Liver (tissue), 8 donors: ENCODE measurements at regions not wholly inside any gene's neighbourhood (a gene's known extent, or its start where the extent isn't known, plus 50 kb on each side); places are given as distances from the start of the nearest gene placed in this dataset.

ENCODE experiments used
- DNase-seq: peaks from one replicate; pipeline ENCODE4 v3.0.0-alpha.2; 2017; ENCODE audit warnings: low spot score
- H3K27ac ChIP-seq, 2 donors: one replicate each; pipeline ENCODE4 v1.7.0; 2013; ENCODE audit warnings: inconsistent platforms in 2 of 2, low read length in 2 of 2, control low read depth in 1 of 2, low read depth in 1 of 2, mild to moderate bottlenecking in 1 of 2
- H3K27me3 ChIP-seq, 4 donors: one replicate each; pipeline versions ENCODE4 v1.6.1 to v1.7.0; 2013; ENCODE audit warnings: low read length in 3 of 4, inconsistent platforms in 1 of 4, mild to moderate bottlenecking in 1 of 4, moderate library complexity in 1 of 4; ENCODE audit not compliant: control insufficient read depth in 4 of 4, insufficient read depth in 4 of 4
- H3K36me3 ChIP-seq, 4 donors: one replicate each; pipeline versions ENCODE4 v1.6.1 to v1.7.0; 2013; ENCODE audit warnings: low read length in 3 of 4, mild to moderate bottlenecking in 3 of 4, low read depth in 1 of 4, moderate library complexity in 1 of 4; ENCODE audit not compliant: control insufficient read depth in 4 of 4, insufficient read depth in 3 of 4
- H3K4me1 ChIP-seq, 4 donors: one replicate each; pipeline versions ENCODE4 v1.6.1 to v1.7.0; 2013; ENCODE audit warnings: low read length in 3 of 4, mild to moderate bottlenecking in 3 of 4, moderate library complexity in 1 of 4; ENCODE audit not compliant: control insufficient read depth in 4 of 4, insufficient read depth in 4 of 4
- H3K4me3 ChIP-seq, 3 donors: one replicate each; pipeline versions ENCODE4 v1.6.1 to v1.7.0; 2013; ENCODE audit warnings: low read length in 3 of 3, control low read depth in 1 of 3, low read depth in 1 of 3, mild to moderate bottlenecking in 1 of 3
- H3K9ac ChIP-seq, 2 donors: one replicate each; pipeline ENCODE4 v1.7.0; 2013; ENCODE audit warnings: low read length in 2 of 2, mild to moderate bottlenecking in 2 of 2, moderate library complexity in 2 of 2, control low read depth in 1 of 2, low read depth in 1 of 2
- H3K9me3 ChIP-seq, 4 donors: one replicate each; pipeline versions ENCODE4 v1.6.1 to v1.7.0; 2013; ENCODE audit warnings: low read length in 3 of 4; ENCODE audit not compliant: control insufficient read depth in 4 of 4
- FOXA1 ChIP-seq: IDR thresholded peaks from 2 replicates; pipeline ENCODE4 v1.6.1; 2016; ENCODE audit warnings: antibody characterized with exemption
- GABPA ChIP-seq, 2 donors: IDR thresholded peaks in 1 of 2; conservative IDR thresholded peaks in 1 of 2; 2 replicates each; pipeline ENCODE4 v1.6.1; 2016; ENCODE audit warnings: antibody characterized with exemption in 2 of 2, mild to moderate bottlenecking in 1 of 2, moderate library complexity in 1 of 2
- HNF4A ChIP-seq, 2 donors: conservative IDR thresholded peaks; 2 replicates each; pipeline ENCODE4 v1.6.1; 2016; ENCODE audit warnings: antibody characterized with exemption in 2 of 2, mild to moderate bottlenecking in 2 of 2
- HNF4G ChIP-seq: IDR thresholded peaks from 2 replicates; pipeline ENCODE4 v1.6.1; 2016; ENCODE audit warnings: antibody characterized with exemption
- JUND ChIP-seq, 2 donors: IDR thresholded peaks; 2 replicates each; pipeline ENCODE4 v1.6.1; 2016; ENCODE audit warnings: antibody characterized with exemption in 2 of 2
- MAX ChIP-seq: IDR thresholded peaks from 2 replicates; pipeline ENCODE4 v1.6.1; 2016; ENCODE audit warnings: antibody characterized with exemption
- RAD21 ChIP-seq, 2 donors: IDR thresholded peaks; 2 replicates each; pipeline ENCODE4 v1.6.1; 2016; ENCODE audit warnings: antibody characterized with exemption in 2 of 2, mild to moderate bottlenecking in 2 of 2
- RXRA ChIP-seq, 2 donors: IDR thresholded peaks; 2 replicates each; pipeline ENCODE4 v1.6.1; 2017 to 2018; ENCODE audit warnings: antibody characterized with exemption in 2 of 2, mild to moderate bottlenecking in 1 of 2
- YY1 ChIP-seq: IDR thresholded peaks from 2 replicates; pipeline ENCODE4 v1.6.1; 2016; ENCODE audit warnings: antibody characterized with exemption, mild to moderate bottlenecking
- ZBTB33 ChIP-seq: IDR thresholded peaks from 2 replicates; pipeline ENCODE4 v1.6.1; 2016; ENCODE audit warnings: antibody characterized with exemption
- WGBS: extraction: QIAGEN DNeasy Blood & Tissue Kit; methylation state at CpG from one replicate; pipeline ENCODE4 v1.1.7; 2013; 5-methylcytosine and 5-hydroxymethylcytosine counted together
- TF ChIP-seq, protein P1 (sequence below): IDR thresholded peaks from 2 replicates; pipeline ENCODE4 v1.6.1; 2016; ENCODE audit warnings: antibody characterized with exemption, mild to moderate bottlenecking
- TF ChIP-seq, protein P2 (sequence below): fragments of 150-350 bp; IDR thresholded peaks from 2 replicates; pipeline ENCODE4 v1.5.1; 2017; ENCODE audit warnings: improper control_type of control experiment, low read depth, low read length; ENCODE audit not compliant: missing input control
- donor health status: healthy.
- donor health status: healthy.
- donor health status: healthy.
- donor health status: healthy.
- donor health status: healthy.

DNA sequence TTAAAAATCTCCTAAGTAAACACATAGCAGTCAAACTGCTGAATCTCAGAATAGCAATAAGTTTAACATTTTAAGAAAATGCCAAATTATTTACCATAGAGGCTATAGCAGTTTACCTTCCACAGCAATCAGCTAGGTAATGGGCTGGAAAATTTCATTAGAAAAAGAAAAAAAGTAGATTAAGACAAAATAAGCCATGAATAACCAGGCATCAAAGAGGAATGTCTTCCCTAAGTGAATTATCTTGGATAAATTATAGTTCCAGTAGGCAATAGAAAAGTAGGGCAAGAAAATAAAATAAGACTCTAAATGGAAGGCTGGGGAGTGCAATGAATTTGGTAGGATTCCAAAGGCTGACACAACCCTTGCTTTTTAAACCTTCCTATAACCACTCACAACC lies 722.8 kb downstream of the TRAM1L1 start:
- no peak for DNase-seq
- no peaks in the 10 kb centered on the region for H3K27me3 ChIP-seq
- H3K27ac ChIP-seq, result no peak overlapping the region
- H3K36me3 ChIP-seq, result no peaks in the 10 kb centered on the region
- no peaks in the 10 kb centered on the region for H3K4me1 ChIP-seq
- H3K4me3 ChIP-seq, result no peak overlapping the region
- TF ChIP-seq MAX (no peak), HNF4A (conservative IDR thresholded peaks at IDR 0.05) (no peak), GABPA (IDR thresholded peaks at IDR 0.05 in 1 of 2, conservative IDR thresholded peaks at IDR 0.05 in 1 of 2) (no peak), ZBTB33 (no peak), FOXA1 (no peak), JUND (IDR thresholded peaks at IDR 0.05) (no peak), HNF4G (no peak)
- TF ChIP-seq, protein P1, sequence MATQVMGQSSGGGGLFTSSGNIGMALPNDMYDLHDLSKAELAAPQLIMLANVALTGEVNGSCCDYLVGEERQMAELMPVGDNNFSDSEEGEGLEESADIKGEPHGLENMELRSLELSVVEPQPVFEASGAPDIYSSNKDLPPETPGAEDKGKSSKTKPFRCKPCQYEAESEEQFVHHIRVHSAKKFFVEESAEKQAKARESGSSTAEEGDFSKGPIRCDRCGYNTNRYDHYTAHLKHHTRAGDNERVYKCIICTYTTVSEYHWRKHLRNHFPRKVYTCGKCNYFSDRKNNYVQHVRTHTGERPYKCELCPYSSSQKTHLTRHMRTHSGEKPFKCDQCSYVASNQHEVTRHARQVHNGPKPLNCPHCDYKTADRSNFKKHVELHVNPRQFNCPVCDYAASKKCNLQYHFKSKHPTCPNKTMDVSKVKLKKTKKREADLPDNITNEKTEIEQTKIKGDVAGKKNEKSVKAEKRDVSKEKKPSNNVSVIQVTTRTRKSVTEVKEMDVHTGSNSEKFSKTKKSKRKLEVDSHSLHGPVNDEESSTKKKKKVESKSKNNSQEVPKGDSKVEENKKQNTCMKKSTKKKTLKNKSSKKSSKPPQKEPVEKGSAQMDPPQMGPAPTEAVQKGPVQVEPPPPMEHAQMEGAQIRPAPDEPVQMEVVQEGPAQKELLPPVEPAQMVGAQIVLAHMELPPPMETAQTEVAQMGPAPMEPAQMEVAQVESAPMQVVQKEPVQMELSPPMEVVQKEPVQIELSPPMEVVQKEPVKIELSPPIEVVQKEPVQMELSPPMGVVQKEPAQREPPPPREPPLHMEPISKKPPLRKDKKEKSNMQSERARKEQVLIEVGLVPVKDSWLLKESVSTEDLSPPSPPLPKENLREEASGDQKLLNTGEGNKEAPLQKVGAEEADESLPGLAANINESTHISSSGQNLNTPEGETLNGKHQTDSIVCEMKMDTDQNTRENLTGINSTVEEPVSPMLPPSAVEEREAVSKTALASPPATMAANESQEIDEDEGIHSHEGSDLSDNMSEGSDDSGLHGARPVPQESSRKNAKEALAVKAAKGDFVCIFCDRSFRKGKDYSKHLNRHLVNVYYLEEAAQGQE, result no peak
- H3K9ac ChIP-seq, result no peak overlapping the region
- H3K9me3 ChIP-seq, result no peaks in the 10 kb centered on the region

- TF ChIP-seq RAD21 (IDR thresholded peaks at IDR 0.05), result no peak
- no peak for TF ChIP-seq YY1
- TF ChIP-seq MAX, result no peak
- TF ChIP-seq HNF4A (conservative IDR thresholded peaks at IDR 0.05), result no peak
- no peak for TF ChIP-seq RXRA (IDR thresholded peaks at IDR 0.05)
- no peak for TF ChIP-seq HNF4G
- Histone ChIP-seq H3K36me3 (no peaks in the 10 kb centered on the region), H3K9me3 (no peaks in the 10 kb centered on the region), H3K27me3 (no peaks in the 10 kb centered on the region), H3K4me1 (no peaks in the 10 kb centered on the region), H3K27ac (no peak overlapping the region), H3K9ac (no peak overlapping the region), H3K4me3 (no peak overlapping the region)
- WGBS, result 55% methylated on average over 4 of the region's 4 CpGs
- no peak for DNase-seq
Measured at GRCh38 chr4:116361790-116362189, 723.6 kb downstream of the TRAM1L1 start.

- Histone ChIP-seq H3K27me3 (no peaks in the 10 kb centered on the region), H3K27ac (no peak overlapping the region), H3K4me3 (no peak overlapping the region), H3K36me3 (no peaks in the 10 kb centered on the region), H3K4me1 (no peaks in the 10 kb centered on the region), H3K9me3 (no peaks in the 10 kb centered on the region), H3K9ac (no peak overlapping the region)
- WGBS, result 26% methylated on average over 11 of the region's 11 CpGs
- TF ChIP-seq JUND (IDR thresholded peaks at IDR 0.05), result no peak
- peak; percentile 86 to 93 for TF ChIP-seq RAD21 (IDR thresholded peaks at IDR 0.05)
- TF ChIP-seq, protein P2, sequence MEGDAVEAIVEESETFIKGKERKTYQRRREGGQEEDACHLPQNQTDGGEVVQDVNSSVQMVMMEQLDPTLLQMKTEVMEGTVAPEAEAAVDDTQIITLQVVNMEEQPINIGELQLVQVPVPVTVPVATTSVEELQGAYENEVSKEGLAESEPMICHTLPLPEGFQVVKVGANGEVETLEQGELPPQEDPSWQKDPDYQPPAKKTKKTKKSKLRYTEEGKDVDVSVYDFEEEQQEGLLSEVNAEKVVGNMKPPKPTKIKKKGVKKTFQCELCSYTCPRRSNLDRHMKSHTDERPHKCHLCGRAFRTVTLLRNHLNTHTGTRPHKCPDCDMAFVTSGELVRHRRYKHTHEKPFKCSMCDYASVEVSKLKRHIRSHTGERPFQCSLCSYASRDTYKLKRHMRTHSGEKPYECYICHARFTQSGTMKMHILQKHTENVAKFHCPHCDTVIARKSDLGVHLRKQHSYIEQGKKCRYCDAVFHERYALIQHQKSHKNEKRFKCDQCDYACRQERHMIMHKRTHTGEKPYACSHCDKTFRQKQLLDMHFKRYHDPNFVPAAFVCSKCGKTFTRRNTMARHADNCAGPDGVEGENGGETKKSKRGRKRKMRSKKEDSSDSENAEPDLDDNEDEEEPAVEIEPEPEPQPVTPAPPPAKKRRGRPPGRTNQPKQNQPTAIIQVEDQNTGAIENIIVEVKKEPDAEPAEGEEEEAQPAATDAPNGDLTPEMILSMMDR, result peak; percentile 85
- TF ChIP-seq FOXA1, result no peak
- peak; percentile 43 for TF ChIP-seq HNF4A (conservative IDR thresholded peaks at IDR 0.05)
- no peak for DNase-seq
Measured at GRCh38 chr4:116358633-116359222, 726.6 kb downstream of the TRAM1L1 start.
